GM20000 (cell line): ENCODE measurements at regions not wholly inside any gene's neighbourhood (a gene's known extent, or its start where the extent isn't known, plus 50 kb on each side); places are given as distances from the start of the nearest gene placed in this dataset.
A peak's percentile ranks its signal among the peaks of the same experiment; 100 is the strongest.

Source experiments
- DNase-seq: peaks from one replicate; pipeline ENCODE4 v3.0.0; 2012; ENCODE audit warnings: low spot score
- TF ChIP-seq, protein P1 (sequence below): IDR thresholded peaks from 2 replicates; pipeline ENCODE4 v1.5.1; 2012; ENCODE audit warnings: mild to moderate bottlenecking, control low read depth; ENCODE audit errors: extremely low read depth, missing control alignments

- TF ChIP-seq, protein P1, sequence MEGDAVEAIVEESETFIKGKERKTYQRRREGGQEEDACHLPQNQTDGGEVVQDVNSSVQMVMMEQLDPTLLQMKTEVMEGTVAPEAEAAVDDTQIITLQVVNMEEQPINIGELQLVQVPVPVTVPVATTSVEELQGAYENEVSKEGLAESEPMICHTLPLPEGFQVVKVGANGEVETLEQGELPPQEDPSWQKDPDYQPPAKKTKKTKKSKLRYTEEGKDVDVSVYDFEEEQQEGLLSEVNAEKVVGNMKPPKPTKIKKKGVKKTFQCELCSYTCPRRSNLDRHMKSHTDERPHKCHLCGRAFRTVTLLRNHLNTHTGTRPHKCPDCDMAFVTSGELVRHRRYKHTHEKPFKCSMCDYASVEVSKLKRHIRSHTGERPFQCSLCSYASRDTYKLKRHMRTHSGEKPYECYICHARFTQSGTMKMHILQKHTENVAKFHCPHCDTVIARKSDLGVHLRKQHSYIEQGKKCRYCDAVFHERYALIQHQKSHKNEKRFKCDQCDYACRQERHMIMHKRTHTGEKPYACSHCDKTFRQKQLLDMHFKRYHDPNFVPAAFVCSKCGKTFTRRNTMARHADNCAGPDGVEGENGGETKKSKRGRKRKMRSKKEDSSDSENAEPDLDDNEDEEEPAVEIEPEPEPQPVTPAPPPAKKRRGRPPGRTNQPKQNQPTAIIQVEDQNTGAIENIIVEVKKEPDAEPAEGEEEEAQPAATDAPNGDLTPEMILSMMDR = no peak
- no peak for DNase-seq
Observed at GRCh38 chr13:79794931-79795330, 314.0 kb downstream of the NDFIP2 start.

DNA sequence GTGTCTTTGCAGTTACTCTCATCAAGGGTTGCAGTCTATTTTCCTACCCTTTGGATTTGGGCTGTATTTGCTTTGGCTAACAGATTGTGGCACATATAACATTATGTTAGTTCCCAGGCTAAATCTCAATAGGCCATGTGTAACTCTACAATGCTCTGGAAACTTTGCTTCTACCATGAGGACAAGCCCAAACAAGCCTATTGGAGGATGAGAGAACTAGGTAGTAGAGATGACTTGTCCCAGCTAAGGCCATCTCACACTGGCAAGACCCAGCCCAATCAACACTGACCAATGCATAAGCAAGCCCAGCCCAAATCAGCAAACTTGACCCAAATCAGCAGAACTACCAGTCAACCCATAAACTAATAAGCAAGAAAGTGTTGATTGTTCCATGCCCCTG is 311.8 kb downstream of the NDFIP2 start:
- DNase-seq = no peak
- TF ChIP-seq, protein P1 = no peak

DNA sequence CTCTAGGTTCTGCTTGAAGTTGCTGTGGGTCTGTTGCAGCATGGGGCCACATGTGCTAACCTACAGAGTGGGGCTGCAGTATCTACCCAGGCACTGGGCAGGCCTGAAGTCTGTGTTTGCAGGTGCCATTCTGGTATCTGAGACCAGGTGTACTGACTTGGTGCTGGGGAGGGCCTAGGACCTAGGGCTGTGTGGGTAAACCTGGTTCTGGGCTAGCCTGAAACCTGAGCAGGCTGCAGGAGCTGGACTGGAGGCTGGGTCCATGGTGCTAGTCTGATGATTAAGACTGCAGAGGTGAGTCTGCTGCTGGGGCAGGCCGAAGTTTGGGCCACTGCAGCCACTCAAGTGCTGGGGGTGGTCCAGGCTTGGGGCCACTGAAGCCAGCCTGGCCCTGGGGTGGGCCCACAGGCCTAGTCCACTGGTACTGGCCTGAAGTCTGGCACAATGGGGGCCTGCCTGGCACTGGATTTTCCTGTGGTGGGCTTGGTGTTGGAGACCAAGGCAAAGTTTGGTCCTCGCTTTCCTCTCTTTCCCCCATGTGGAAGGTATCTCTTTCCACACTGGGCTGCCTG is 310.6 kb downstream of the NDFIP2 start:
- TF ChIP-seq, protein P1 = no peak
- DNase-seq = no peak

- no peak for DNase-seq
- TF ChIP-seq, protein P1 = no peak
Observed at GRCh38 chr13:79786176-79786575, 305.2 kb downstream of the NDFIP2 start.

DNA sequence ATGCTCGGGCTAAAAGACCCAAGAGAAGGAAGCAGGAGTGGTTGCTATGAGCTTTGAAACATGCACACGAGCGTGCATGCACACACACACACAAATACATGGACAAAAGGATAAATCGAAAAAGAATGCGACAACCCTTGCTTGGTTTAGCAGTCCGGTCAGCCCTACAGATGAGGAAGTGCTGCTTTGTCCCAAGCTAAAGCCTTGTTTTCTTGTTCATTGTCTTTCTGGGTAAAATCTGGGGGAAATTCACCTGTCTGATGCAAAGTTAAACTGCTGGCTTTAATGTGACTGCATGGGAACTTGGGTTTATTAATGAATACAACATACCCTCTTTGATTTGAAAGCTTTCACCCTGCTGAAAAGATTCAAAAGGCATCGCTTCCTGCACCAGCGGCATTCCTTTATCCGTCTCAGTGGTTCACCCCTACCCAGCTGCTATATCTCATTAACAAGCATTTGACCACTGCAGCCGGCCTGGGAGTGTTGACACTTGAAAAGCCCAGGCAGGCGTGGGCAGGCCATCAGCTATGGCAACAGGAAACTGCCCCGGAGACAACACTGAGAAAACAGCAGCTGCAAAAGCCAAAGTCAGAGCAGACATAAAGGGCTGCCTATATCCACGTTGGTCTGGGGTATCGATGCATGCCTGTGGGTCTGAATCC is 301.7 kb downstream of the NDFIP2 start:
- TF ChIP-seq, protein P1 = no peak
- no peak for DNase-seq

DNA sequence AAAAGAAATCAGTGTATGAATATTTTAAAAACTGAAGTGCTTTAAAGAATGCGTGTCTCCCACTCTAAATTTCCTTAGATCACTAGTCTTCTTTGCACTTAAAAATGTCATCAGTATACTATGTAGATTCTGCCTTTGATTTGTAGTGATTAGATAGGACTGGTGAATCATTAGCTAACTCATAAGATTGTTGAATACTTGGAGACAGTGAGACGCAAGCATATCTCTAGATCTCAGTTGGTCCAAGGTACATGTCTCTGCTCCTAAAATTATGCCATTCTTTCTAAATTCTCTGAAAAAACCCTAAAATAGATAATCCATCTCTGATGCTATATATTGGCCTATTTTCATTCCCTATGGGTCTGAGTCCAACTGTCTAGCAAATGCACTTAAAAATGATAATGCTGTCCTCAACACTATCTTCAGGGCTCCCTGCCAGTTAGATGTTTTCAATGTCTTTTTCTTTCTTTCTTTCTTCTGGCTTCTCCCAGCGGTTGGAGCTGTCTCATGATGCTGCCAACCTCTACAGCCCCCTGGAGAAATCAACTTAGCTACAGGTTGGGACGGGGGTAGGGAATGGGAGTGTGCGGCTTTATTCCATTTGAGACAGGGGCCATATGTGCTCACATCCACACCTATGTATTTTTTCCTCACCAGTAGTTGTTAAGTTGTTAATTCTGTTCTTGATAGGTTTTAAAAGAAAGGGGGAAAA is 301.0 kb downstream of the NDFIP2 start:
- TF ChIP-seq, protein P1 = no peak
- no peak for DNase-seq

- TF ChIP-seq, protein P1 = no peak
- DNase-seq = peak; percentile 9
Observed at GRCh38 chr13:79780240-79780639, 299.3 kb downstream of the NDFIP2 start.
